ENCODE measurements at regions not wholly inside any gene's neighbourhood (a gene's known extent, or its start where the extent isn't known, plus 50 kb on each side); places are given as distances from the start of the nearest gene placed in this dataset.
"Not testable (repeated sequence)": the region's sequence is repeated elsewhere in the genome, so short reads cannot be mapped to it uniquely, and the experiment has no call there.

GRCh38 chr4:171334549-171334948 is 478.7 kb upstream of the GALNTL6 start:
- no peak for DNase-seq

- DNase-seq, result no peak
Measured at GRCh38 chr4:171308661-171309060, 504.5 kb upstream of the GALNTL6 start.

GRCh38 chr4:171298048-171298718 is 515.0 kb upstream of the GALNTL6 start:
- DNase-seq, result not testable (repeated sequence)

- no peak for DNase-seq
Measured at GRCh38 chr4:171288816-171289432, 524.3 kb upstream of the GALNTL6 start.

DNA sequence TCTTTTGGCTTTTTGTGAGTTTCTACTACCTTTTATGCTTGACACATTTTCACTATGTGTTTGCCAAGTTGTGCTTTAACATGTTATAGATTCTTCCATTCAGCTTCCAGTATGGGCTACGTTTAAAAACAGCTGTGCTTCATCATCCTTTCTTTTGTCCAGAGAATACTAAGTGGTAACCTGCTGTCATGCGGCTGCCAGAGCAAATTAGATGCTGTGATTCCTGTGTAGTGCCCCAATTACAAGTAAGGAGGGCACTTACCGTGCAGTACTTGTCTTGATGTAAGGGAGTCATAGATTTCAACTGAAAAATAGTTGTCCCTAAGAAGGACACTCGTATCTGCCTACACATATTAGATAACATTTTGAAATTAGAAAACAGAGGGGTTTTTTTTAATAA is 531.8 kb upstream of the GALNTL6 start:
- no peak for DNase-seq

- DNase-seq, result no peak
Measured at GRCh38 chr4:171279131-171279530, 534.1 kb upstream of the GALNTL6 start.

GRCh38 chr4:171266671-171267070 is 546.5 kb upstream of the GALNTL6 start:
- no peak for DNase-seq

- DNase-seq, result no peak
Measured at GRCh38 chr4:171265190-171265818, 547.9 kb upstream of the GALNTL6 start.

GRCh38 chr4:171256223-171256622 is 557.0 kb upstream of the GALNTL6 start:
- no peak for DNase-seq

DNA sequence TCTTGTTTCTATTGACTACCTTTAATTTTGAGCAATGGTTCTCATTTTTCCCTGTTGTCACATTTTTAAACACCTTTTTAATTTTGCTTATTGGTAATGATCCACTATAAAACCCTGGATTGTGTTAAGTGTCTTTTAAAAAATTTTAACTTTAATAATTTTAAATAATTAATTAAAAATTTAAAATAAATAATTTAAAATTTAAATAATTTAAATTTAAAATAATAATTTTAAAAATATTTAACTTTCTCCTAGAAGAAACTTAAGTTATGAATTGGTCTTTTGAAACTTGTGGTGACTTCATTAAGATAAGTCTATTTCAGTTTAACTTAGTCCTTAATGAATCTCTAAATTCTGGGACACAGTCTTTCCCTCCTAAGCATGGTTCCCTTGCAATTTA is 566.3 kb upstream of the GALNTL6 start:
- DNase-seq, result no peak

DNA sequence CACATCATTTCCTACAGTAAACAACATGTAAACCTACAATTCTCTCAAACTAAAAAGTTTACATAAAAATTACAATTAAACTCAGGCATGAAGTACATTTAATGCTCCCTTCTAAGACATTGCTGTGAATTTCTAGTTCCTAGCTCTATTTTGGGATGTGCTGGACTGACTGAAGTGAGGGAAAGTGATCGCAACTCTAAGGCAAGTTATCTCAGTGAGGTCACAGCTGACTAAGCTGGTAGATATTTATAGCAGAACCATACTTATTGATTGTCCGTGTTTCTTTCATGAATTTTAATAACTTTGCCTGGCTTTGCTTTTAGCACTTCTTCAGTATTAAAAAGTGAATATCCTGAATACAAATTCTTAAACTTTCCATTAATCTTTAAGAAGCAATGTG is 570.4 kb upstream of the GALNTL6 start:
- no peak for DNase-seq

DNA sequence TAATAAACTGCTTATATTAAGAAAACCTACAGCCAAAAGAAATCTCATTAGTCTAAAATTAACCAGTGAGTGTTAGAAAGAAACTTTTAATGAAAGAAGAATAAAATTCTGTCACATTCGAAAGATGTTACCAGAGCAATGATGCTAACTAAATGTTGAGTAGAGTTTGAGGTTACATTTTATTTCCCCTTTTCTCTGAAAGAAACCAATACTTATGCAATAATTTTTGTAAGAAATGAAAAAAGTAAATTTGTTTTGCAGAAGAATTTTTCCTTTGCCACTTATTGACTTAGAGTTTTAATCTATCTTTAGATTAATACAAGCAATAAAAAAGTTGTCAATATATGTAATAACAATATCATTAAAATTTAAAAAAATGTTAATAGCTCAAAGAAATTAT is 574.0 kb upstream of the GALNTL6 start:
- DNase-seq, result no peak

DNA sequence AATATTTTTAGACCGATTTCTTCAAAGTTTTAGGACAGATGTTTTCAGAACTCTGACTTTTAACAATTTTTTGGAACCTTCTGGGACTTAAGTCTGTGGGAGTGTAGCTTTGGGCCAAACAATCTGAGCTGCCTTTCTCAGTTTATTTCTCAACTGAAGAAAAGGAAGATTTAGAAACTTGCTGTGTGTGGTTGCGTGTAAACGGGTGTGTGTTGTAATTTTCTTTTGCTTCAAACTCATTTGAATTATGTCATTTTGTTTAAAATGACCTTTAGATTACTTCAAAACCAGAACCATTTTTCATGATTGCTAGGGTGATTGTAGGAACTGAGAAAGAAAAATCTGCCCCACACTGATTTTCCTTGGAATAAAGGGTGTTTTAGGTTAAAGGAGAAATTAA is 577.7 kb upstream of the GALNTL6 start:
- DNase-seq, result no peak

DNA sequence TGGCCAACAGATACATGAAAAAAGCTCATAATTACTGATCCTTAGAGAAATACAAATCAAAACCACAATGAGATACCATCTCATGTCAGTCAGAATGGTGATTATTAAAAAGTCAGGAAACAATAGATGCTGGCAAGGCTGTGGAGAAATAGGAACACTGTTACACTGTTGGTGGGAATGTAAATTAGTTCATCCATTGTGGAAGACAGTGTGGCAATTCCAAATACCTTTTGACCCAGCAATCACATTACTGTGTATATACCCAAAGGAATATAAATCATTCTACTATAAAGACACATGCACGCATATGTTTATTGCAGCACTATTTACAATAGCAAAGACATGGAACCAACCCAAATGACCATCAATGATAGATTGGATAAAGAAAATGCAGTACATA is 583.9 kb upstream of the GALNTL6 start:
- DNase-seq, result not testable (repeated sequence)

DNA sequence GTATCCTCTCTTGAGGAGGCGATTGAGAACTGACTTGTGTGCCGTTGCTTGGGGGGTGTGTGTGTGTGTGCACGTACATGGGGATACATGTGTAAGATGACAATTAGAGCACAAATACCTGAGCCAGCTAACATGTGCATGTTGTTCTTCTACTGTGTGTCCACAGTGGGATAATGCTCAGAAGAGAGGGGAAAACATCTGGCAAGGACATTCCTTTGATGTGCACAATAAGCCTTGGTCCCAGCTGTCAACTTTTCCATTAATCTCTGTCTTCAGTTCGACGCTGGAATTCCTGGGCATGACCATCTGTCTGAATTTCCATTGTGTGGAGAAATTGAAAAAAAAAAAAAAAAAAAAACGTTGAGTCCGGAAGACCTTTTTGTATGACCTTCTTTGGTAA is 592.0 kb upstream of the GALNTL6 start:
- DNase-seq, result no peak

GRCh38 chr4:171203425-171203824 is 609.8 kb upstream of the GALNTL6 start:
- DNase-seq, result no peak

DNA sequence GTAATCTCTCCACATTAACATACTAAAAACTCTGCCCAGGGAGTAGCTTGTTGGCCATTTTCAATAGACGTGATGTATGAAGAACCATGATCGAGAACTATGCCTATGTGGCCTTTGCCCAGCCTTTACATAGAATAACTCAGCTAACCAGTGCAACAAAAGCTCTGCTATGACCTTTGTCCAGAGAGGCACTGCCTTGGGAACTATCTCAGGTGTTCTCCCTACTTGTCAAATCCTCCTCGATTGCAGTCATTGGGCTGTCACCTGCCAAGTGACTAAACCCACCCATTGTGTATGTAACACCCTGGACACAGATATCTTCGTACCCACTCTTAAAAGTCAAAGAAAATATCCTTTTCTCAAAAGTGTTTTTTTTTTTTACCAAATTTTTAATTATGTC is 610.3 kb upstream of the GALNTL6 start:
- DNase-seq, result no peak

DNA sequence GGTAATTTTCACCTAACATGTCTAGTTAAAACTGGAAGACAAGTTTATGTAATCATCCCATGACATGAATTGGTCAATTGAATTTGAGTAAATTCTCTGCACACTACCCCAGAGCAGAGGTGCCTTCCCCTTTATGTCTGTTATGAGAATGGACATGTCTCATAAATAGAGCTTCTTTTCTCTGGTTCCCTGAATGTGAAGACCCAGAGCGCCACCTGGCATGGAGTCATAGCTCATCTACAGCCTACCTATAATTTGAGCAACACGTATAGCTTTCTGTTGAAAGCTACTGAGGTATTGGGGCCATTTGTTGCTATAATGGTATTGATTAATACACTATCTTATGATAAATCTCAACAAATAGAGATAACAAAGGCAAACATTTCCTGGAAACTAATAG is 626.5 kb upstream of the GALNTL6 start:
- DNase-seq, result no peak

DNA sequence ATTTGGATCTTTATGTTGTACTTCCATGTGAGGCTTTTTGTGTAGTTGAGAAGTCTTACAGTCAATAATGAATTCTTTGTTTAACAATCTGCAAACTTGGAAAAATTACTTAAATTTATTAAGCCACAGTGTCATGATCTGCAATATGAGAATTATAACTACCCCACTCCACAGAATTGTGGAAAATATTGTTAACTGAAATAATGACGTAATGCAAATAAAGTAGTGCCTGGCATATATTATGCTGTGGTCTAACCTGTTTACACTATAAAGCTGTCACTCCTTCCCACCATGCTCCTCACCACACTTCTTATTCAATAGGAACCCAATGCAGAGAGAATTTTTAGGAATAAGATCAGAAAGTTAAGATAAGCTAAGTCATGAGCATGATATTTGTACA is 632.1 kb upstream of the GALNTL6 start:
- no peak for DNase-seq

GRCh38 chr4:171170671-171171070 is 642.5 kb upstream of the GALNTL6 start:
- no peak for DNase-seq

GRCh38 chr4:171169396-171169795 is 643.8 kb upstream of the GALNTL6 start:
- DNase-seq, result no peak

DNA sequence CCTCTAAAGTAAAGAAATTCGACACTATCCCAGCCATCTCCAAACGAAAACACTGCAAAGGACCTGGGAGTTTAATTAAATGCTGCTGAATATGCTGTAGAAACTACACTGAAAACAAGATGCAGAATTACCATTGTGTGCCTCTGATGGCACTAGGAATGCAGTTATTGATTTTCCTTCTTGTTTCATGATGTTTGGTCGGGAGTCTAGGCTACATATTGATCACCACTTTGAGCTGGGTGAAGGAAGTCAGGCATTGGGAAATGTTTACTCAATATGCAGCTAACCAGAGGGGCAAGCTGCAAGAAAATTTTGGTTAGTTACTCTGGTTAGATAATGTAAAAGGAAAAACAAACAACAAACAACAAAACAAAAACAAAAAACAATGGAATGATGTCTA is 650.7 kb upstream of the GALNTL6 start:
- no peak for DNase-seq

GRCh38 chr4:171157462-171158082 is 655.6 kb upstream of the GALNTL6 start:
- no peak for DNase-seq

DNA sequence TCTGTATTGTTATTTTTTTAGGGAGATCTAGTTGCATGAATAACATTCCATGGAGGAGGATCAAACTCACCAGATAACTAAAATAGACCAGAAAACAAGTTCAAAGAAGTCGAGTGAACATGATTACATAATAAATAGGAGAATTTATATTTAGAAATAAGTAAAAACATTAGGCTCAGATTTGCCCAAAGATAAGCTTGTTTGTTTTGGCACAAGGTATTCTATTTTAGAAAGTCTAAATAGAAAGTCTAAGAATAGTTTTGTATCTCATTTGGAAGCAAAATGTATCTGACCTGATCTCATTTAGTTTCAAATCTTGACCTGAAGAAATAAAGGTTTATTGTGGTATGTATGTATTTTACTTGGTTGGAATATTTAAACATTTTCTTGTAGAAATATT is 670.6 kb upstream of the GALNTL6 start:
- no peak for DNase-seq

Measured in stimulated activated CD4-positive, alpha-beta T cell treated with anti-CD3 and anti-CD28 coated beads, Interleukin-2, amount 100 ng/mL, for 48 hours (primary cell).